ENCODE measurements at regions not wholly inside any gene's neighbourhood (a gene's known extent, or its start where the extent isn't known, plus 50 kb on each side); places are given as distances from the start of the nearest gene placed in this dataset.

DNA sequence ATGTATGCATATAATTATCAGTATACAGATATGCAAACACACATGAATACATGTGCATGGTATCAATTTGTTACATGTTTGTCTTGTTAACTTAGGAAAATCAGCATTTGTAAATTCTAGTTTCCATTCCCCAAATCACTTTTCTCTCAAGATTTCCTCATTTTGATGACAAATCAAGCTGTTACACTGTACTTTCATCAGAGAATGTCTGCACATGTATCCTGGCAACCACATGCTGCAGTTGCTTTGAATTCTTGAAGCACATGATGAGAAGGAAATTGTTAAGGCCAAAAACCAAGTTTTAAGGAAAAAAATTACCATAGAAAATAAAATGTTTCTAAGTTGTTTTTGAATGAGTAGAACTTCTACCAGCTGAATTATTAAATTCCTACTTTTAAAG lies 1834.5 kb downstream of the EFNA5 start:
- H3K27ac ChIP-seq: no peak overlapping the region
- H3K4me1 ChIP-seq: no peaks in the 10 kb centered on the region
- DNase-seq: no peak
- no peaks in the 10 kb centered on the region for H3K36me3 ChIP-seq
- H3K9me3 ChIP-seq: no peaks in the 10 kb centered on the region
- H3K4me3 ChIP-seq: no peak overlapping the region
- intact Hi-C loops (cut with DNase I): no loop called here
- TF ChIP-seq CTCF (IDR thresholded peaks at IDR 0.05) (no peak), POLR2A (IDR thresholded peaks at IDR 0.05) (no peak)
- no peak for ATAC-seq
- H3K27me3 ChIP-seq: no peaks in the 10 kb centered on the region

DNA sequence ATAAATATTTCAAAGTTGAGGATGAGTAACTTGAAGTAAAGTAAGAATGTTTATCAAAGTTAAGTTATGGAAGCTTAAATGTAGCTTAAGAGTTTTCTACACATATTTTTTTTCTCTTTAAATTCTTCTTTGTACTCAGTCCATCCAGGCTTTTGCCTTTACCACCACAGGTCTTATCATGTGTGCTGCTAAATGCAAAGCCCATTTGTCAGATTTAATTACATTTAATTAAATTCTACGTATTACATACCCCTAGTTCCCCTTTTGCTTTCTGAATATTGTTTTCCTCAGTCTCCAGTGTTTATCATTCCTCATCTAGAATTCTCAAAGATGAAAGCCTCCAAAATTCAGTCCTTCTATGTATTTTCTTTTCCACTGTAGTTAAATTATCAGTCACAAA lies 1841.9 kb downstream of the EFNA5 start:
- H3K4me1 ChIP-seq: no peaks in the 10 kb centered on the region
- TF ChIP-seq POLR2A (IDR thresholded peaks at IDR 0.05) (no peak), CTCF (IDR thresholded peaks at IDR 0.05) (no peak)
- H3K9me3 ChIP-seq: no peaks in the 10 kb centered on the region
- whole genome bisulfite sequencing (ENCODE audit: insufficient coverage, low coverage, low lambda C conversion rate, missing lambda C conversion rate): 65% methylated on average over 1 of the region's 1 CpG
- H3K36me3 ChIP-seq: no peaks in the 10 kb centered on the region
- no peak overlapping the region for H3K27ac ChIP-seq
- intact Hi-C loops (cut with DNase I): no loop called here
- ATAC-seq: no peak
- no peaks in the 10 kb centered on the region for H3K27me3 ChIP-seq
- H3K4me3 ChIP-seq: no peak overlapping the region
- DNase-seq: no peak

- ATAC-seq (no peak), DNase-seq (no peak)
- no peak overlapping the region for H3K27ac ChIP-seq
- no peaks in the 10 kb centered on the region for H3K36me3 ChIP-seq
- no peaks in the 10 kb centered on the region for H3K4me1 ChIP-seq
- H3K4me3 ChIP-seq: no peak overlapping the region
- WGBS (ENCODE audit: insufficient coverage, low coverage, low lambda C conversion rate, missing lambda C conversion rate): 60% methylated on average over 1 of the region's 2 CpGs
- intact Hi-C loops (cut with DNase I): no loop called here
- no peaks in the 10 kb centered on the region for H3K27me3 ChIP-seq
- H3K9me3 ChIP-seq: no peaks in the 10 kb centered on the region
- TF ChIP-seq POLR2A (IDR thresholded peaks at IDR 0.05): no peak
- TF ChIP-seq CTCF (IDR thresholded peaks at IDR 0.05): no peak
Measured at GRCh38 chr5:105821800-105822199, 1848.9 kb downstream of the EFNA5 start.

DNA sequence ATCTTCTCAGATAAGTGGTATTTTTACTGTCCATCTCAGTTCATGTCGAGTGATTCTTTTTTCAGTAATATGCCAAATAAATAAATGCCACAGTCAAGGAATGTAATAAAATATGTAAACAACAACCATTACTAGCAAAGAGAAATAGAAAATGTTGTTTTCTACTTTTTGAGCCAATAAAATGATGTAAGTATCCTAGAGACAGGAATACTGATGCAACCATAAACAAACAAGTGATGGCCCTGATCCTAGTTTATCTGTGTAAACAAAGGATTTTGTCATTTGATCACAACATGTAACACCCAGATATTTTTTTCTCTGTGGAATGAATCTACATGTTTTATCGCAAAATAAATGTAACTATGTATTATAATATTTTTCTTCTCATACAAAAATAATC lies 1852.8 kb downstream of the EFNA5 start:
- ATAC-seq (no peak), DNase-seq (no peak)
- H3K4me1 ChIP-seq: no peaks in the 10 kb centered on the region
- no peaks in the 10 kb centered on the region for H3K9me3 ChIP-seq
- no peak overlapping the region for H3K4me3 ChIP-seq
- H3K36me3 ChIP-seq: no peaks in the 10 kb centered on the region
- no peaks in the 10 kb centered on the region for H3K27me3 ChIP-seq
- 49% methylated on average over 2 of the region's 2 CpGs for WGBS (ENCODE audit: insufficient coverage, low coverage, low lambda C conversion rate, missing lambda C conversion rate)
- TF ChIP-seq POLR2A (IDR thresholded peaks at IDR 0.05) (no peak), CTCF (IDR thresholded peaks at IDR 0.05) (no peak)
- intact Hi-C loops (cut with DNase I): no loop called here
- H3K27ac ChIP-seq: no peak overlapping the region

- no peaks in the 10 kb centered on the region for H3K27me3 ChIP-seq
- no peak overlapping the region for H3K4me3 ChIP-seq
- intact Hi-C loops (cut with DNase I): no loop called here
- DNase-seq (no peak), ATAC-seq (no peak)
- H3K36me3 ChIP-seq: no peaks in the 10 kb centered on the region
- H3K9me3 ChIP-seq: no peaks in the 10 kb centered on the region
- WGBS (ENCODE audit: insufficient coverage, low coverage, low lambda C conversion rate, missing lambda C conversion rate): 63% methylated on average over 3 of the region's 3 CpGs
- no peaks in the 10 kb centered on the region for H3K4me1 ChIP-seq
- TF ChIP-seq CTCF (IDR thresholded peaks at IDR 0.05): no peak
- no peak for TF ChIP-seq POLR2A (IDR thresholded peaks at IDR 0.05)
- no peak overlapping the region for H3K27ac ChIP-seq
Measured at GRCh38 chr5:105817416-105817815, 1853.3 kb downstream of the EFNA5 start.

All from right lobe of liver (tissue), 6 donors.